Body of pancreas (tissue), 4 donors: ENCODE measurements at regions not wholly inside any gene's neighbourhood (a gene's known extent, or its start where the extent isn't known, plus 50 kb on each side); places are given as distances from the start of the nearest gene placed in this dataset.
A peak's percentile ranks its signal among the peaks of the same experiment; 100 is the strongest.

Source experiments
- ATAC-seq: fragments of 150-250 bp; one replicate; pipeline ENCODE4 v1.9.1; 2016
- DNase-seq, 4 donors: peaks; one replicate each; pipeline ENCODE4 v3.0.0-alpha.2; 2019
- H3K27ac ChIP-seq, 4 donors: fragments of 200-600 bp; sonication (generic); 1 replicate in 3 of 4; 2 replicates in 1 of 4; pipeline versions ENCODE4 v1.5.1 to v1.6.1; 2016 to 2019; ENCODE audit warnings: mild to moderate bottlenecking in 1 of 4, mixed read lengths in 1 of 4, moderate library complexity in 1 of 4
- H3K27me3 ChIP-seq, 2 donors: fragments of 200-600 bp; sonication (generic); one replicate each; pipeline ENCODE4 v1.6.0; 2016; ENCODE audit warnings: mild to moderate bottlenecking in 1 of 2
- H3K36me3 ChIP-seq, 2 donors: fragments of 200-600 bp; sonication (generic); replicated peaks in 1 of 2; 2 replicates each; pipeline ENCODE4 v1.5.1; 2016; ENCODE audit warnings: low read depth in 2 of 2; ENCODE audit not compliant: insufficient read depth in 1 of 2
- H3K4me1 ChIP-seq: fragments of 200-600 bp; sonication (generic); one replicate; pipeline ENCODE4 v1.6.0; 2016
- H3K4me3 ChIP-seq, 2 donors: fragments of 200-600 bp; sonication (generic); 1 replicate in 1 of 2; 2 replicates in 1 of 2; pipeline ENCODE4 v1.5.1; 2016 to 2019
- H3K9me3 ChIP-seq, 3 donors: fragments of 200-600 bp; sonication (generic); 1 replicate in 2 of 3; 2 replicates in 1 of 3; pipeline ENCODE4 v1.5.1; 2016
- CTCF ChIP-seq, 7 experiments: fragments of 450-650 bp in 4 of 7; fragments of 200-600 bp in 3 of 7; sonication (generic) in 3 of 7; IDR thresholded peaks; one replicate each; pipeline ENCODE4 v1.5.1; 2016 to 2019; ENCODE audit warnings: antibody characterized with exemption in 7 of 7
- POLR2A ChIP-seq, 3 donors: fragments of 450-650 bp; IDR thresholded peaks; one replicate each; pipeline ENCODE4 v1.6.1; 2016; ENCODE audit warnings: antibody characterized with exemption in 3 of 3, mild to moderate bottlenecking in 2 of 3
- WGBS, 2 donors: methylation state at CpG; one replicate each; pipeline ENCODE4 v1.1.5; 2017; 5-methylcytosine and 5-hydroxymethylcytosine counted together
- intact Hi-C: fragments of 100-400 bp; cut with DNase I; formaldehyde crosslinking; loops from one replicate; pipeline ENCODE4 v1.15.1; 2023

- intact Hi-C loops, result no loop called here
- Histone ChIP-seq H3K4me3 (no peak overlapping the region), H3K36me3 (no peaks in the 10 kb centered on the region), H3K27me3 (no peaks in the 10 kb centered on the region), H3K9me3 (no peaks in the 10 kb centered on the region), H3K27ac (no peak overlapping the region), H3K4me1 (no peaks in the 10 kb centered on the region)
- ATAC-seq (no peak), DNase-seq (peak in 1 of 4 donors; percentile 38)
- WGBS, 2 donors, result 42 to 53% methylated on average over 9 to 10 of the region's 10 CpGs
- TF ChIP-seq CTCF (IDR thresholded peaks at IDR 0.05), result no peak
- no peak for TF ChIP-seq POLR2A (IDR thresholded peaks at IDR 0.05)
Observed at GRCh38 chr12:124636138-124636978, 68.9 kb upstream of the NCOR2 start.

GRCh38 chr12:124635316-124635715, 67.9 kb upstream of the NCOR2 start:
- no peak overlapping the region for H3K4me3 ChIP-seq
- no peak for ATAC-seq
- no peaks in the 10 kb centered on the region for H3K4me1 ChIP-seq
- intact Hi-C loops, result no loop called here
- no peak overlapping the region for H3K27ac ChIP-seq
- H3K27me3 ChIP-seq, result no peaks in the 10 kb centered on the region
- 68 to 73% methylated on average over 7 of the region's 7 CpGs for WGBS, 2 donors
- TF ChIP-seq POLR2A (IDR thresholded peaks at IDR 0.05) (no peak), CTCF (IDR thresholded peaks at IDR 0.05) (no peak)
- no peaks in the 10 kb centered on the region for H3K36me3 ChIP-seq
- H3K9me3 ChIP-seq, result no peaks in the 10 kb centered on the region
- DNase-seq, result no peak

- no peaks in the 10 kb centered on the region for H3K4me1 ChIP-seq
- intact Hi-C loops, result no loop called here
- H3K4me3 ChIP-seq, result no peak overlapping the region
- no peak for ATAC-seq
- no peaks in the 10 kb centered on the region for H3K27me3 ChIP-seq
- no peaks in the 10 kb centered on the region for H3K9me3 ChIP-seq
- H3K36me3 ChIP-seq, result no peaks in the 10 kb centered on the region
- WGBS, 2 donors, result 65 to 74% methylated on average over 16 to 17 of the region's 17 CpGs
- no peak for TF ChIP-seq POLR2A (IDR thresholded peaks at IDR 0.05)
- TF ChIP-seq CTCF (IDR thresholded peaks at IDR 0.05), result no peak
- no peak overlapping the region for H3K27ac ChIP-seq
- no peak for DNase-seq
Observed at GRCh38 chr12:124633365-124634362, 66.3 kb upstream of the NCOR2 start.

- Histone ChIP-seq H3K4me3 (no peak overlapping the region), H3K9me3 (no peaks in the 10 kb centered on the region), H3K27ac (no peak overlapping the region), H3K4me1 (no peaks in the 10 kb centered on the region), H3K27me3 (no peaks in the 10 kb centered on the region), H3K36me3 (no peaks in the 10 kb centered on the region)
- intact Hi-C loops, result no loop called here
- no peak for DNase-seq
- 80 to 83% methylated on average over 9 of the region's 9 CpGs for WGBS, 2 donors
- TF ChIP-seq POLR2A (IDR thresholded peaks at IDR 0.05) (no peak), CTCF (IDR thresholded peaks at IDR 0.05) (no peak)
- ATAC-seq, result no peak
Observed at GRCh38 chr12:124632519-124632984, 65.1 kb upstream of the NCOR2 start.
